Tibial nerve (tissue), 4 donors: ENCODE measurements at regions not wholly inside any gene's neighbourhood (a gene's known extent, or its start where the extent isn't known, plus 50 kb on each side); places are given as distances from the start of the nearest gene placed in this dataset.

Experiments
- EP300 ChIP-seq, 2 donors: sonication (generic); formaldehyde crosslinking; IDR thresholded peaks; one replicate each; pipeline ENCODE4 v1.6.1; 2017; ENCODE audit warnings: antibody characterized with exemption in 2 of 2, mild to moderate bottlenecking in 1 of 2
- POLR2A ChIP-seq, 2 donors: fragments of 450-650 bp; IDR thresholded peaks; one replicate each; pipeline ENCODE4 v1.6.1; 2017; ENCODE audit warnings: antibody characterized with exemption in 2 of 2, mild to moderate bottlenecking in 2 of 2, moderate library complexity in 2 of 2
- TF ChIP-seq, protein P1 (sequence below), 5 experiments: fragments of 200-600 bp in 3 of 5; fragments of 450-650 bp in 2 of 5; sonication (generic) in 3 of 5; IDR thresholded peaks; one replicate each; pipeline ENCODE4 v1.5.1; 2016 to 2019; ENCODE audit warnings: antibody characterized with exemption in 5 of 5, mild to moderate bottlenecking in 3 of 5, moderate library complexity in 2 of 5

DNA sequence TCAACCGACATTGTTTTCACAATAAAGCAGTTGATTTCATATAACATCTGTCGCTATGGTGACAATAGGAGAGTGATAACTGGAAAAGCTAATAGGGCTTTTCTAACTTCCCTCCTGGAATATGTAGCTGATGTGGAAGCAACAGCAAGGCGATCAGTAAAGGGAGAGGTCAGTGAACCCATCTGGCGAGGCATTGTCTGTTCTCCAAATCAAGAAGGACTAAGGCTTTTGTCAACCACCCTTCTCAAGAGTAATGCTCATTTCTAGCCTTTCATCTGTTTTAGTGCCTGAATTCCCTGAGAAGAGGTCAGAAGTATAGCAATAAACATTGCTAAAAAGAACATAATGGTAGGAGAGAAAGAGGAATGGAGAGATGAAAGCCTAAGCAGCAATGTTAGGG, 201.3 kb downstream of the AKAP7 start:
- TF ChIP-seq EP300 (IDR thresholded peaks at IDR 0.05) (no peak), POLR2A (IDR thresholded peaks at IDR 0.05) (no peak)
- TF ChIP-seq, protein P1, sequence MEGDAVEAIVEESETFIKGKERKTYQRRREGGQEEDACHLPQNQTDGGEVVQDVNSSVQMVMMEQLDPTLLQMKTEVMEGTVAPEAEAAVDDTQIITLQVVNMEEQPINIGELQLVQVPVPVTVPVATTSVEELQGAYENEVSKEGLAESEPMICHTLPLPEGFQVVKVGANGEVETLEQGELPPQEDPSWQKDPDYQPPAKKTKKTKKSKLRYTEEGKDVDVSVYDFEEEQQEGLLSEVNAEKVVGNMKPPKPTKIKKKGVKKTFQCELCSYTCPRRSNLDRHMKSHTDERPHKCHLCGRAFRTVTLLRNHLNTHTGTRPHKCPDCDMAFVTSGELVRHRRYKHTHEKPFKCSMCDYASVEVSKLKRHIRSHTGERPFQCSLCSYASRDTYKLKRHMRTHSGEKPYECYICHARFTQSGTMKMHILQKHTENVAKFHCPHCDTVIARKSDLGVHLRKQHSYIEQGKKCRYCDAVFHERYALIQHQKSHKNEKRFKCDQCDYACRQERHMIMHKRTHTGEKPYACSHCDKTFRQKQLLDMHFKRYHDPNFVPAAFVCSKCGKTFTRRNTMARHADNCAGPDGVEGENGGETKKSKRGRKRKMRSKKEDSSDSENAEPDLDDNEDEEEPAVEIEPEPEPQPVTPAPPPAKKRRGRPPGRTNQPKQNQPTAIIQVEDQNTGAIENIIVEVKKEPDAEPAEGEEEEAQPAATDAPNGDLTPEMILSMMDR (IDR thresholded peaks at IDR 0.05) = no peak
